ENCODE measurements at regions not wholly inside any gene's neighbourhood (a gene's known extent, or its start where the extent isn't known, plus 50 kb on each side); places are given as distances from the start of the nearest gene placed in this dataset.

- DNase-seq (ENCODE audit: low spot score) = no peak
Measured at GRCh38 chr2:180661686-180662030, 318.7 kb upstream of the UBE2E3 start.

DNA sequence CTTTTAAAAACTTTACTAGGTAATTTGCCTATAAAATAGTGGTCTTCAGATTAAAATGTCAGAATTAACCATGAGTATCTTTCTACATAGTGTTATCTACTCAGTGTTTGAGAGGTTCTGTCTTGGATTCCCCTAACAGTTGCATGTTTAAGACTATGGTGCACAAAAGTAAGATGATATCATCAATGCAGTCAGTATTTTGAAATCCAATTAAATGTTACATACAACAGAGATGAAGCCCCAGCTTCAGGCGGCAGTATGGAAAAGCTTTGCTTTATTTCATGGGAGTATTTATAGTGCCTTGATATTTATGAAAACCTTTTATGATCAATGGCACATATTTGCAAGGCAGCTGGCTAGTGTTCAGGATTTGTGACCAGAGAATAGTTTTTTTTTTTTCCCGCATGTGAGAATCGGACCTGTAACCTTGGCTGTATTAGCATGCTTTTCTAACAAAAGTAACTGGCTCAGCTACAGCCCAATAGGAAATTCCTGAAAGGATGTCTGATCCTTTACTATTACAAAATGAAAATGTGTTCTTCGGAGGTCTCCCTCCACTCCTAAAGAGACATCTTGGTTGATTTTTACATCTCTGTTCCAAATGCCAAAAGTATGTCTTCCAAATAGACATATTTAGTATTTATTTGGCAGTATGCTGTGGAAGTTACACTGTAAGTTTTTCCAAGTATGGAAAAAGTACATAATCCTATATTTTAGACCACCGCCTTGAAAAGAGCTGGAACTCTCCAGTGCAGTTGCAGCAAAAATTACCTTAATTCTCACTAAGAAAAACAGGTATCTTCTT, 319.3 kb upstream of the UBE2E3 start:
- DNase-seq (ENCODE audit: low spot score) = no peak

- no peak for DNase-seq (ENCODE audit: low spot score)
Measured at GRCh38 chr2:180660207-180660606, 320.2 kb upstream of the UBE2E3 start.

GRCh38 chr2:180657054-180657453, 323.4 kb upstream of the UBE2E3 start:
- DNase-seq (ENCODE audit: low spot score) = no peak

GRCh38 chr2:180656455-180656847, 324.0 kb upstream of the UBE2E3 start:
- no peak for DNase-seq (ENCODE audit: low spot score)

DNA sequence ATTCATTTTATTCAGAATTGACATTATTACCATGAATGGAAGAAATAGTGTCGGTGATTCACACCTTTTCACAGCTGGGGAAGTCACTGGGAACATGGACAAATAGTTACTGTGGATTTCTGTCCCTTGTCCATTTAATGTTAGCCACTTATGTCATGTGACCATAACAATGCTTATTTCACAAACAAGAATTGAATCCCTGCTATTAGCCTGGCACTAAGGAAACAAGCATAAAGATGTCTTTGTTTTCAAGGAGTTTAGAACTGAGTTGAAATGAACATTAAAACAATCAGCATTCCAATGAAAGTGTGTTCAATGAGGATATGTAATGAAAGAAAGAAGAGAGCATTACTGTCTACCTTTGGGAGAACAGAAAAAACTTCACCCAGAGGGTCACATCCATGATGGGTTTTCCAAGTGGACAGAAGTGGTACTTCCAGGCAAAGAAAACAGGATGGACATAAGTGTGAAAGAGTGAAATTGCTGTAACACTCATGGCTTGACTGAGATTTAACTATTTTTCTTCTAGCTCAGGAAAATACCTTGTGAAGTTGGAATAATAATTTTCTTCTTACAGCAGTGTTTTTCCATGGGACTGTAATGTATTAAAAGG, 324.5 kb upstream of the UBE2E3 start:
- DNase-seq (ENCODE audit: low spot score) = no peak

DNA sequence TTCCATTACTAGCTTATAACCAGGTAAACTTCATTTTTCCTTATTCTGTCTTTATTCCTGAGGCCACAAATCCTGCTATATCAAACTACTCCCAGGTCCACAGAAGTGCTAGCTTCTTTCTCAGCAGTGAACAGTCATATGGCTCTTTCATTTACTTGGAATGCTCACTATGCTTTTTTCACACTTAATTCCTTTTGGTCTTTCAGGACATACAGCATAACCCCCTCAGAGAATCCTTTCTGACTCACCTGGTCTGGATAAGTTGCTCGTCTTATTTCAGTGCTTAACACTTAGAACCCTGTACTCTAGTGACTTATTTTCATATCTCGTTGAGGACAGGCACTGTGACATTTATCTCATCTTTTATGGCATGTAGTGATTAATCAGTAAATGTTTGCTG, 325.0 kb upstream of the UBE2E3 start:
- no peak for DNase-seq (ENCODE audit: low spot score)

DNA sequence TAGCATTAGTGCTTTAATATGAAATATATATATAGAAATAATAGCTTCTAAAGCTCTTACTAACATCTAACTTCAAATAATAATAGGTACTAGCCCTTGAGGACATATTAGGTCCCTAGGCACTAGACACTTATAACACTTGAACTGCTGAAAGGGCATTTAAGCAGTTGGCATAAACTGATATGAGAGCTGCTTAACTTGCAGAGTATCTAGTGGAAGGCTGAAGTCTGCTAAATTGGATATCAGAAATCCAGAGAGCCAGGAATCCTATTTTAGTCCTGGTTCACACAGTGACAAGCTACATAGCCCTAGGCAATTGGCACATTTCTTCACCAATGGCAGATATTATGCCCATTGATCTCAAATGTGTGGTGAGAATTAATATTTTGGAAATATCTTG, 326.9 kb upstream of the UBE2E3 start:
- no peak for DNase-seq (ENCODE audit: low spot score)

- DNase-seq (ENCODE audit: low spot score) = no peak
Measured at GRCh38 chr2:180652794-180653193, 327.6 kb upstream of the UBE2E3 start.

GRCh38 chr2:180651596-180651995, 328.8 kb upstream of the UBE2E3 start:
- no peak for DNase-seq (ENCODE audit: low spot score)

DNA sequence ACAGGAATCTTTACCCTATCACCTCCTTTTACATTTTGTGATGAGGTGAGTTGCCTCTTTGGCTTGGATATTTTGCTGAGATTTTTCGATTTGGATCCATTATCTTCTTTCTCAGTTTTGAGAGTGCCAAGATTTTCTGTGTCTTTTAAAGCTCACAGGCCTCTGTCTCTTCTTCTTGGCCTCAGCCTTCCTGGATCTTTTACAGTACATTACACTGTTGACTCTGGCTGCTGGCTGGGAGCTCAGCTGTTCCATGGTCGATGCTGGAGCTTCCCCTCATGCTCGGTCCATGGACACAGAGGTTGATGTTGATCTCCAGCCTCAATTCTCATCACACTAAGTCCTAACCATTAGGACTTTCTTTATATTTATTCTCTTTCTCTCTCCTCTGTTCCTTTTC, 332.8 kb upstream of the UBE2E3 start:
- DNase-seq (ENCODE audit: low spot score) = no peak

GRCh38 chr2:180647221-180647620, 333.2 kb upstream of the UBE2E3 start:
- no peak for DNase-seq (ENCODE audit: low spot score)

- no peak for DNase-seq (ENCODE audit: low spot score)
Measured at GRCh38 chr2:180646756-180647155, 333.6 kb upstream of the UBE2E3 start.

GRCh38 chr2:180644709-180645108, 335.7 kb upstream of the UBE2E3 start:
- DNase-seq (ENCODE audit: low spot score) = no peak

GRCh38 chr2:180630756-180631155, 349.6 kb upstream of the UBE2E3 start:
- DNase-seq (ENCODE audit: low spot score) = no peak

DNA sequence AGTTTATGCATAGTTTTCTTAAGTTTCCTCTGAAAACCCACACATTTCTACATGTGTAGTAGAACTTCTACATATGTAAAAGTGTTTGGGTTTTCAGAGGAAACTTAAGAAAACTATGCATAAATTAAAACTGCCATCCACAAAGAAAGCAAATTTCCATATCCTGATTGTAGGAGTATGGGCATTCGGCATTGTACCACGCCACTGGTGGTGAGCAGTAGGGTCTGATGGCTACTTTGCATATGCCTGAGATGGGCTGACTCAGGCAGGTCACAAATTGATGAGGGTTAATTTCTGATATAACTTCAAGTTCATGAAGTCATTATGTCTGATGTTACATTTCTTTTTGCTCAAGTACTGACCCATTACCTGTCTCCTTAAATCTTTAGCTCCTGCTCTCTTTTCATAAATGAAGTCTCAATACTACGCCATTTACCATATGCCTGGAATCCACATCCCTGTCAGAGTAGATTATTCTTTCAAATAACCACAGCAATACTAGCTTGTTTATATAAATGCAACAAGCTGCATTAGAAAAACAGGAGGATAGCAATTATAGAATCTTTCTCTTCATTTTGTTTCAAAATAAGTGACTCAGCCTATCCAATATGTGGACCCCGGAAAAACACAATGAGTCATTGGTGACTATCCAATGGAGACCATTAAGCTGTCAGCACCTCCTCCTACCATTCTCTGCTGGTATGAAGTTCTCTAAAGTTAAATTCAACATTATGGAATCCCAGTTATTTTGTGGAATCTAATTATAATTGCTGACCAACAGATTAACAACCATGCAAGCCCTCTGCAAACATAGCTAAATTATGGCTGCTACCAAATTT, 355.2 kb upstream of the UBE2E3 start:
- no peak for DNase-seq (ENCODE audit: low spot score)

- no peak for DNase-seq (ENCODE audit: low spot score)
Measured at GRCh38 chr2:180621941-180622918, 358.2 kb upstream of the UBE2E3 start.

DNA sequence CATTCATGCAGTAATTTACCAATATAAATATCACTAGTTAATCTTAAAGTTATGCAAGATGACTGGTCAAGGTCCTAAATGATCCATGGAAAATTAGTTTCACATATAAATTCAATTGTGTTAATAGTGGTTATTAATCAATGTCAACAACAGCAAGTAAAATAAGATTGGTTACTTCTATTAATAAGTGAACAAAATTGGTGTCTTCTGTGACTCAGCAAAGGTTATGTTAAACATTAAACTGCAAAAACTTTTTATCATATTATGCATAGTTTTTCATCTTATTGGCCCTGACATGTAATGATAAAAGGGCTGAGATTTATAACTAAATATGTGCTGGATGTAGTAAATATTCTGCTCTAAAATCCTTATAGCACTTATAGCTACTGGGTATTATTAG, 359.0 kb upstream of the UBE2E3 start:
- no peak for DNase-seq (ENCODE audit: low spot score)

DNA sequence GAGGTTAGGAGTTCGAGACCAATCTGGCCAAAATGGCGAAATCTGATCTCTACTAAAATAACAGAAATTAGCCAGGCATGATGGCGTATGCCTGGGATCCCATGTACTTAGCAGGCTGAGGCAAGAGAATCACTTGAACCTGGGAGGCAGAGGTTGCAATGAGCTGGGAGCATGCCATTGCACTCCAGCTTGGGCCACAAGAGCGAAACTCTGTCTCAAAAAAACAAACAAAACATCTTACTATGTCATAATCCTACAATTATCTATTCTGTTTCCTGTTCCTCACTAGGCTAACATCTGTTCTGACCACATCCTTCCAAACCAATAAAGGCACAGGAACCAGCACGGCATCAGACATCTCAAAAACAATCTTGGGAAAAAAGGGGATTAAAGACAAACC, 361.8 kb upstream of the UBE2E3 start:
- DNase-seq (ENCODE audit: low spot score) = no peak

- no peak for DNase-seq (ENCODE audit: low spot score)
Measured at GRCh38 chr2:180614776-180615175, 365.6 kb upstream of the UBE2E3 start.

- DNase-seq (ENCODE audit: low spot score) = no peak
Measured at GRCh38 chr2:180609626-180610340, 370.6 kb upstream of the UBE2E3 start.

All from HT-29 (cell line).